MCF 10A (cell line): ENCODE measurements at regions not wholly inside any gene's neighbourhood (a gene's known extent, or its start where the extent isn't known, plus 50 kb on each side); places are given as distances from the start of the nearest gene placed in this dataset.

Experiments used
- BruUV-seq: library from RNA; stranded (reverse); fragments of 400-500 nt; replicated peaks from 2 replicates; lab custom pipeline; 2021; lab: Mats Ljungman, UMichigan
- CTCF ChIA-PET: fragments of 300-600 bp; sonication (Branson Sonifier 250); formaldehyde crosslinking; extraction: SDS; loops from one replicate; lab custom pipeline; 2021; ENCODE audit warnings: antibody characterized with exemption, inconsistent platforms; lab: Yijun Ruan, JAX
- POLR2A ChIA-PET: fragments of 300-600, 350-650 bp; sonication (Branson Sonifier 250); formaldehyde crosslinking; extraction: SDS; loops from one replicate; lab custom pipeline; 2020; ENCODE audit warnings: antibody characterized with exemption, inconsistent platforms; lab: Yijun Ruan, JAX
- DNase-seq: peaks from one replicate; pipeline ENCODE4 v3.0.0-alpha.2; 2018; ENCODE audit not compliant: unreplicated experiment
- H3K27ac Mint-ChIP-seq: one replicate; pipeline ENCODE4 v1.8.0; 2022; ENCODE audit warnings: mild to moderate bottlenecking, low read depth, mixed read lengths; ENCODE audit not compliant: unreplicated experiment
- H3K27me3 Mint-ChIP-seq: one replicate; pipeline ENCODE4 v1.8.0; 2022; ENCODE audit warnings: mixed read lengths; ENCODE audit not compliant: insufficient read depth, unreplicated experiment
- H3K36me3 Mint-ChIP-seq: one replicate; pipeline ENCODE4 v1.8.0; 2022; ENCODE audit warnings: mild to moderate bottlenecking, moderate library complexity, mixed read lengths; ENCODE audit not compliant: insufficient read depth, unreplicated experiment
- H3K4me1 Mint-ChIP-seq: one replicate; pipeline ENCODE4 v1.8.0; 2022; ENCODE audit warnings: mixed read lengths; ENCODE audit not compliant: insufficient read depth, unreplicated experiment
- H3K4me3 Mint-ChIP-seq: one replicate; pipeline ENCODE4 v1.8.0; 2022; ENCODE audit warnings: mild to moderate bottlenecking, moderate library complexity, mixed read lengths; ENCODE audit not compliant: unreplicated experiment
- H3K9me3 Mint-ChIP-seq: one replicate; pipeline ENCODE4 v1.8.0; 2022; ENCODE audit warnings: mixed read lengths; ENCODE audit not compliant: unreplicated experiment
- intact Hi-C: fragments of 100-400 bp; cut with micrococcal nuclease; formaldehyde crosslinking; loops from 2 replicates; pipeline ENCODE4 v1.14.1; 2022
- TF ChIP-seq, protein P1 (sequence below): fragments of 200-600 bp; IDR thresholded peaks from one replicate; pipeline ENCODE4 v1.8.0; 2022; ENCODE audit warnings: antibody characterized with exemption, mild to moderate bottlenecking; ENCODE audit not compliant: unreplicated experiment

DNA sequence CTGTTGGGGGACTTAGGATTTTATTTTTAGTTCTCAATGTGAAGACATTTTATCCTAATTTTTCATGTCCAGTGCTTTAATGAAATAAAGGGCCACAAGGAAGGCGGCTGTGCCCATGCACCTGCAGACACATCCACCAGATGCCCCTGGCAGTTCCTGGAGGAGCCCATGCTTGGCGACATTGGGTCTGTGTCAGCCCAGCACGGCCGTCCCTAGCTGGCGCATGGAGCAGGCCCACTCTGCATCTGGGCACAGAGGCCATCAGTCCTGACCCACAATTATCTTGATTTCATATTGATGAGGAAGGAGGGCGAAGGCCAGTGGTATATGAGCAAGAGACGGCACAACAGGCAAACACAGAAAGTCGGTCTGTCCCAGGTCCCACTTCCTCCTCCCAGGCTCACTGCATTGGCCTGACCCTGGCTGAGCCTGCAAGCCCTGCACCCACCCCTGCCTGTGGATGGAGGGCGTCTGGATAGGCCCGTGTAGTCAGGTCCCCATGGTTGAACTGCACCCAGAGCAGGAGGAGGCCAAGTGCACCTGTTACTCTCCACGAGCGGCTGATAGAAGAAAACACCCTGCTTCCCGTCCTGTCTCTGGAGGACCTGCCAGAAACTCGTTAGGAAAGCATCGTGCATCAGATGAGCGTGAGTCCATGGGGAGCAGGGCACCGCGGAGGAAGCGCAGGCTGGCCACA, 296.9 kb downstream of the BRD1 start:
- intact Hi-C loops: no loop called here
- TF ChIP-seq, protein P1, sequence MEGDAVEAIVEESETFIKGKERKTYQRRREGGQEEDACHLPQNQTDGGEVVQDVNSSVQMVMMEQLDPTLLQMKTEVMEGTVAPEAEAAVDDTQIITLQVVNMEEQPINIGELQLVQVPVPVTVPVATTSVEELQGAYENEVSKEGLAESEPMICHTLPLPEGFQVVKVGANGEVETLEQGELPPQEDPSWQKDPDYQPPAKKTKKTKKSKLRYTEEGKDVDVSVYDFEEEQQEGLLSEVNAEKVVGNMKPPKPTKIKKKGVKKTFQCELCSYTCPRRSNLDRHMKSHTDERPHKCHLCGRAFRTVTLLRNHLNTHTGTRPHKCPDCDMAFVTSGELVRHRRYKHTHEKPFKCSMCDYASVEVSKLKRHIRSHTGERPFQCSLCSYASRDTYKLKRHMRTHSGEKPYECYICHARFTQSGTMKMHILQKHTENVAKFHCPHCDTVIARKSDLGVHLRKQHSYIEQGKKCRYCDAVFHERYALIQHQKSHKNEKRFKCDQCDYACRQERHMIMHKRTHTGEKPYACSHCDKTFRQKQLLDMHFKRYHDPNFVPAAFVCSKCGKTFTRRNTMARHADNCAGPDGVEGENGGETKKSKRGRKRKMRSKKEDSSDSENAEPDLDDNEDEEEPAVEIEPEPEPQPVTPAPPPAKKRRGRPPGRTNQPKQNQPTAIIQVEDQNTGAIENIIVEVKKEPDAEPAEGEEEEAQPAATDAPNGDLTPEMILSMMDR: no peak
- H3K4me1 Mint-ChIP-seq: no peaks in the 10 kb centered on the region
- H3K27me3 Mint-ChIP-seq: no peaks in the 10 kb centered on the region
- H3K27ac Mint-ChIP-seq: no peak overlapping the region
- DNase-seq: no peak
- H3K4me3 Mint-ChIP-seq: no peak overlapping the region
- H3K36me3 Mint-ChIP-seq: no peaks in the 10 kb centered on the region
- POLR2A ChIA-PET: no interaction called here
- no TSS peak for BruUV-seq
- CTCF ChIA-PET: interaction anchor here (0.7 kb wide), 1 partner anchor 126 kb away, joined by 3 read pairs; no protein-coding TSS in a partner anchor
- H3K9me3 Mint-ChIP-seq: peaks cover 37% of the 10 kb centered on the region

DNA sequence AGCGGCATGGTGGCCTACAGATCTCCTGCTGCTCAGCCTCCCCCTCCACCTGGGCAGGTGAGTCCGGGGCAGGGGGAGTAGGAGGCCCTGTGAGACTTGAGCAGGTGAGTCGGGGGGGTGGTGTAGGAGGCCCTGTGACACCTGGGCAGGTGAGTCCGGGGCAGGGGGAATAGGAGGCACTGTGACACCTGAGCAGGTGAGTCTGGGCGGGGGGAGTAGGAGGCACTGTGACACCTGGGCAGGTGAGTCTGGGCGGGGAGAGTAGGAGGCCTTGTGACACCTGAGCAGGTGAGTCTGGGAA, 299.3 kb downstream of the BRD1 start:
- ChIA-PET CTCF (no interaction called here), POLR2A (no interaction called here)
- TF ChIP-seq, protein P1: no peak
- Mint-ChIP-seq H3K4me3 (no peak overlapping the region), H3K4me1 (no peaks in the 10 kb centered on the region), H3K27me3 (no peaks in the 10 kb centered on the region), H3K36me3 (no peaks in the 10 kb centered on the region), H3K9me3 (peaks cover 28% of the 10 kb centered on the region), H3K27ac (no peak overlapping the region)
- intact Hi-C loops: no loop called here
- no peak for DNase-seq
- no TSS peak for BruUV-seq

DNA sequence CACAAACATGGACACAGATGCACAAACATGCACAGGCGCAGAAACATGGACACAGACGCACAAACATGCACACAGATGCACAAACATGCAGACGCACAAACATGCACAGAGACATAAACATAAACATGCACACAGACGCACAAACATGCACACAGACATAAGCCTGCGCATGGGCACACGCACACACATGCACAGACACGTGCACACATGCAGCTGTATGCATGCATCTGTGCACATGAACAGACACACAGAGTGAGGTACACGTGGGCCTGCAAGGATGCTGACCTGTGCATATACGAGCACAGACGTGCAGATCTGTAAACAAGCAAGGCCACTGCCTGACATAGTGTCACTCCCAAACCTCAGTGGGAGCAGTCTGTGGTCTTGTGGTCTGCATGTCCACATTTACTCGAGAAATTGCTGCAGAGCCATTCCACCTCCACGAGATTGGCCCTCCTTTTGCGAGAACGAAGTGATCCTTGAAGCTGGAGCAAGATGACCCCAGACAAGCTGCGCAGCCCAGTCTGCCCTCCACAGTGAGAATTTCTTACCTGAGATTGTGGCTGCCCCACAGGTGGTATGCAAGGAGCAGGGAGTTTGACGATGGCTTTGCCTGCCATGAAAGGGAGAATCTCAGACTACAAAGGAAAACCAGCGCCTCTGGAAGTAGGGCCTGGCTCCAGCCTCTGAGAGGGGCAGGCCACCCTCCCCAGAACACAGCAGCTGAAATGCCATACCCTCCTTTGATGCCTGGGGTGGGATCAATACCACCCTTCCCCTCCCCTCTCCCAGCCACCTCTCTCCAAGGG, 299.9 kb downstream of the BRD1 start:
- ChIA-PET CTCF (no interaction called here), POLR2A (no interaction called here)
- Mint-ChIP-seq H3K27me3 (no peaks in the 10 kb centered on the region), H3K4me3 (no peak overlapping the region), H3K9me3 (peaks cover 28% of the 10 kb centered on the region), H3K36me3 (no peaks in the 10 kb centered on the region), H3K27ac (no peak overlapping the region), H3K4me1 (no peaks in the 10 kb centered on the region)
- intact Hi-C loops: no loop called here
- TF ChIP-seq, protein P1: no peak
- no TSS peak for BruUV-seq
- no peak for DNase-seq

DNA sequence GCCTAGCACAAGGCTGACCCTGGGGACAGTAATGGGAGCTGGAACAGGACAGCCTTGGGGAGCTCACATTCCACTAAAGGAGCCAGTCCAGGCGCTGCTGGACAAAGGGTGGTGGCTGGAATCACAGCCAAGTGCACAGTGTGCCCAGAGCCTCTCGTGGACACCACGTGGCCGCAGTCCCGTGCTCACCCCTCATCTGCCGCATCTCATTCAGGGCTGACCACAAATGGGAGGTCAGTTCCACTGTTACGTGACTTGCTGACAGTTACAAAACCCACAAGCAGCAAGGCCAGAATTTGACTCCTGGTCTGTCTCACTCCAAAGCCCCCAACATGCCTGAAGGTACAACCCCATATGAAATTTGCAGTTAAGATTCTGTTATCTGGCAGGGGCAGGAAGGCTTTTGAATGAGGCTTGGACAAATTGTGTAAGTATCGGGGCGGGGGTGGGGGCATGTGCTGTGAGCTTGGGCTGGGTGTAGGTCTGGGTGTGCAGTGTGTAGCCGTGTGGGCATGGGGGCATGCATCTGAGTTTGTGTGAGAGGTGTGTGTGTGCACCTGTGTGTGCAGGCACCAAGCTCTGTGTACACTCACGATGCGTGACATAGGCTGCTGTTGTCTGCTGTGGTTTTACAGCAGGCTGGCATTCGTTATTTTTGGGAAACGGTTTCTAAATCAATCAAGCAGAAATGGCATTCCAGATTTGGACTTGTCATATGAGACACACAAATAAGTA, 301.7 kb downstream of the BRD1 start:
- DNase-seq: no peak
- Mint-ChIP-seq H3K27me3 (no peaks in the 10 kb centered on the region), H3K27ac (no peak overlapping the region), H3K4me3 (no peak overlapping the region), H3K9me3 (peaks cover 21% of the 10 kb centered on the region), H3K4me1 (no peaks in the 10 kb centered on the region), H3K36me3 (no peaks in the 10 kb centered on the region)
- no TSS peak for BruUV-seq
- intact Hi-C loops: no loop called here
- ChIA-PET CTCF (no interaction called here), POLR2A (no interaction called here)
- TF ChIP-seq, protein P1: no peak
